Activated CD8-positive, alpha-beta T cell treated with anti-CD3 and anti-CD28 coated beads for 36 hours (primary cell): ENCODE measurements at regions not wholly inside any gene's neighbourhood (a gene's known extent, or its start where the extent isn't known, plus 50 kb on each side); places are given as distances from the start of the nearest gene placed in this dataset.
"Not testable (repeated sequence)": the region's sequence is repeated elsewhere in the genome, so short reads cannot be mapped to it uniquely, and the experiment has no call there.

ENCODE experiments used
- ATAC-seq: fragments of 200-7000 bp; cut with Tn5 transposase; one replicate; pipeline ENCODE4 v1.10.0; 2021; ENCODE audit warnings: mild to moderate bottlenecking, moderate library complexity
- CTCF ChIA-PET: fragments of 350-600 bp; sonication (Branson Sonifier 250); formaldehyde crosslinking; loops from one replicate; lab custom pipeline; 2021; ENCODE audit warnings: antibody characterized with exemption; lab: Charles Lee
- POLR2A ChIA-PET: fragments of 350-600 bp; sonication (Branson Sonifier 250); formaldehyde crosslinking; loops from one replicate; lab custom pipeline; 2021; ENCODE audit warnings: antibody characterized with exemption; lab: Charles Lee
- DNase-seq: peaks from one replicate; pipeline ENCODE4 v3.0.0-alpha.2; 2020
- H3K27ac Mint-ChIP-seq: one replicate; pipeline ENCODE4 v1.8.0; 2021; ENCODE audit warnings: mild to moderate bottlenecking, mixed read lengths
- H3K27me3 Mint-ChIP-seq: one replicate; pipeline ENCODE4 v1.8.0; 2021; ENCODE audit warnings: mixed read lengths
- H3K36me3 Mint-ChIP-seq: one replicate; pipeline ENCODE4 v1.8.0; 2021; ENCODE audit warnings: low read depth, mixed read lengths
- H3K4me1 Mint-ChIP-seq: one replicate; pipeline ENCODE4 v1.8.0; 2021; ENCODE audit warnings: low read depth, mixed read lengths
- H3K4me3 Mint-ChIP-seq: one replicate; pipeline ENCODE4 v1.8.0; 2021; ENCODE audit warnings: mild to moderate bottlenecking, moderate library complexity, mixed read lengths
- H3K9me3 Mint-ChIP-seq: one replicate; pipeline ENCODE4 v1.8.0; 2021; ENCODE audit warnings: mixed read lengths
- intact Hi-C: fragments of 100-400 bp; cut with micrococcal nuclease; formaldehyde crosslinking; loops from one replicate; pipeline ENCODE4 v1.10.0; 2022
- TF ChIP-seq, protein P1 (sequence below): fragments of 200-600 bp; IDR thresholded peaks from one replicate; pipeline ENCODE4 v1.8.0; 2022; ENCODE audit warnings: antibody characterized with exemption, mild to moderate bottlenecking

DNA sequence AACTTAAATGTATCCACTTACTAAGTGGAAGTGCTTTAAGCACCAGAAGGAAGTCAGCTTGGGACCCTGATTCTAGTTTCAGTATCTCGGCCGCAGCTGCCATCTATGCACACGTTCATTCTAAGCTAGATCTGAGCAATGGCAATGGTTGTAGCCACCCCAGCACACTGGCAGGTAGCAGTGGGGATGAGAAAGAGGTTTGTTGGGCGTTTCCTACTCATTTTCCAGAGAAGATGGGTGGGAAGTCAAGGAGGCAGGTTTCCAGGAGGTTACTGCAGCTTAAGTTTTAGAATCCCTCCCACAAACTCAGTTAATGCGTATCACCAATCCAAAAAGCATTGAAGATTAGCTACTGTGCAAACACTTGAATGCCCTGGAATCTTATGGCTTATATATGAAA, 114.2 kb upstream of the TSC22D1 start:
- DNase-seq: no peak

DNA sequence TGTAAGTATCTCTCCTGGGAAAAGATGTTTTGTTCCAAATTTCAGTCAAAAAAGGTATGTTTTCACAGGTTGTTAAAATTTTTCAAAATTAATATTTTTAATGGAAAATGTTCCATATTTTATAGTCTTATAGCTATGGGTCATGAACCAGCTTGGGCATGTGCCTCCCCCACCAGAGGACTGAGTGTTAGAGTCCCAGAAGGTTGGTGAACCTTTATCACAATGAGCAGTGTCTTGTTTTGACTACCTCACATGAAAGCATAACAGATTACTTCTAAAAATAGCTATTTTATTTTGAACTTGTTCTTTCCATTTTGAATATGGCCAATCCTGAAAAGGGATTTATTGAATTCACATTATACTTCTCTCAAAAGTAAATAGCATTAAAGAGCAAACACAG, 112.5 kb upstream of the TSC22D1 start:
- H3K9me3 Mint-ChIP-seq: peaks cover 6% of the 10 kb centered on the region
- H3K4me1 Mint-ChIP-seq: peaks cover 11% of the 10 kb centered on the region
- H3K36me3 Mint-ChIP-seq: no peaks in the 10 kb centered on the region
- peaks cover 5% of the 10 kb centered on the region for H3K27me3 Mint-ChIP-seq
- intact Hi-C loops: no loop called here
- ATAC-seq: no peak
- TF ChIP-seq, protein P1, sequence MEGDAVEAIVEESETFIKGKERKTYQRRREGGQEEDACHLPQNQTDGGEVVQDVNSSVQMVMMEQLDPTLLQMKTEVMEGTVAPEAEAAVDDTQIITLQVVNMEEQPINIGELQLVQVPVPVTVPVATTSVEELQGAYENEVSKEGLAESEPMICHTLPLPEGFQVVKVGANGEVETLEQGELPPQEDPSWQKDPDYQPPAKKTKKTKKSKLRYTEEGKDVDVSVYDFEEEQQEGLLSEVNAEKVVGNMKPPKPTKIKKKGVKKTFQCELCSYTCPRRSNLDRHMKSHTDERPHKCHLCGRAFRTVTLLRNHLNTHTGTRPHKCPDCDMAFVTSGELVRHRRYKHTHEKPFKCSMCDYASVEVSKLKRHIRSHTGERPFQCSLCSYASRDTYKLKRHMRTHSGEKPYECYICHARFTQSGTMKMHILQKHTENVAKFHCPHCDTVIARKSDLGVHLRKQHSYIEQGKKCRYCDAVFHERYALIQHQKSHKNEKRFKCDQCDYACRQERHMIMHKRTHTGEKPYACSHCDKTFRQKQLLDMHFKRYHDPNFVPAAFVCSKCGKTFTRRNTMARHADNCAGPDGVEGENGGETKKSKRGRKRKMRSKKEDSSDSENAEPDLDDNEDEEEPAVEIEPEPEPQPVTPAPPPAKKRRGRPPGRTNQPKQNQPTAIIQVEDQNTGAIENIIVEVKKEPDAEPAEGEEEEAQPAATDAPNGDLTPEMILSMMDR: no peak
- H3K4me3 Mint-ChIP-seq: no peak overlapping the region
- no peak overlapping the region for H3K27ac Mint-ChIP-seq
- DNase-seq: no peak
- POLR2A ChIA-PET: no interaction called here
- CTCF ChIA-PET: no interaction called here

More for the DNA sequence above, 114.2 kb upstream of the TSC22D1 start:
- no peak overlapping the region for H3K4me3 Mint-ChIP-seq
- H3K36me3 Mint-ChIP-seq: no peaks in the 10 kb centered on the region
- TF ChIP-seq, protein P1: no peak
- POLR2A ChIA-PET: no interaction called here
- H3K4me1 Mint-ChIP-seq: peaks cover 11% of the 10 kb centered on the region
- ATAC-seq: no peak
- peaks cover 6% of the 10 kb centered on the region for H3K9me3 Mint-ChIP-seq
- intact Hi-C loops: no loop called here
- CTCF ChIA-PET: no interaction called here
- peaks cover 6% of the 10 kb centered on the region for H3K27me3 Mint-ChIP-seq
- no peak overlapping the region for H3K27ac Mint-ChIP-seq

DNA sequence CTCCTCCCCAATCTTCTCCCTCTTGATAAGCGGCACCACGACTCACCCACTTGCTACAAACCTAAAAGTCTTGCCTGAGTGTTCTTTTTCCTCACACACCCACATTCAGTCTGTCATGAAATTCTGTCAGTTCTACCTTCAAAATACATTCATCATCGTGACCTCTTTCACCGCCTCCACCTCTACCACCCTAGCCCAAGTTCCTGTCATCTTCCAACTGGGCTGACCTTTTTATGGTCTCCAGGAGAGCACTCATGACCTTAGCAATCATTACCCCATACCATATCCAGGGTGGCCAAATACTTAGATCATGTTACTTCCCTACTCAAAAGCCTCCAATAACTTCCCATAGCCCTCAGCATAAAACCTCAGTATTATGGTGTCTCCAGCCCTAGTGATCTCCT, 110.4 kb upstream of the TSC22D1 start:
- TF ChIP-seq, protein P1: no peak
- Mint-ChIP-seq H3K27ac (peak overlapping the region; percentile 2), H3K36me3 (no peaks in the 10 kb centered on the region), H3K4me3 (no peak overlapping the region), H3K4me1 (peaks cover 11% of the 10 kb centered on the region), H3K27me3 (peaks cover 2% of the 10 kb centered on the region), H3K9me3 (peaks cover 6% of the 10 kb centered on the region)
- CTCF ChIA-PET: no interaction called here
- POLR2A ChIA-PET: no interaction called here
- intact Hi-C loops: no loop called here
- DNase-seq (peak; percentile 21), ATAC-seq (peak; percentile 72)

DNA sequence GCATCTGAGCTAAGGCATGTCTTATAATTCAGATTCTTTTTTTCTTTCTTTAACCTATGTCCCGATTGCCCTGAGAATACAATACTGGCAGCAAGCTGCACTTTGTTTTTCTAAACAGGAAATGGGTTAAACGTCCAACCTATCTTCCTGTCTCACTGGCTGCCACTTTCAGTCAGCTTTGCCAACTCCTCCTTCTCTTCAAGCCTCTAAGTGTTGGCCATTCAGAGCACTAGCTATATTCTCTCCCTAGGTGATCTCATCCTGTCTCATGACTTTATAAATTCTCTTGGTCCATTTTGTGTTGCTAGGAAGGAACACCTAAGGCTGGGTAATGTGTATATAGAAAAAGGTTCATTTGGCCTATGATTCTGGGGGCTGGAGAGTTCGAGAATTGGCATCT, 109.5 kb upstream of the TSC22D1 start:
- peaks cover 6% of the 10 kb centered on the region for H3K9me3 Mint-ChIP-seq
- TF ChIP-seq, protein P1: no peak
- peaks cover 11% of the 10 kb centered on the region for H3K4me1 Mint-ChIP-seq
- DNase-seq (no peak), ATAC-seq (peak; percentile 62)
- intact Hi-C loops: no loop called here
- no peaks in the 10 kb centered on the region for H3K36me3 Mint-ChIP-seq
- ChIA-PET POLR2A (interaction anchor here (0.5 kb wide), 1 partner anchor 203 kb away, joined by 4 read pairs; no protein-coding TSS in a partner anchor), CTCF (no interaction called here)
- H3K27me3 Mint-ChIP-seq: peaks cover 2% of the 10 kb centered on the region
- peak overlapping the region; percentile 3 for H3K27ac Mint-ChIP-seq
- H3K4me3 Mint-ChIP-seq: no peak overlapping the region

DNA sequence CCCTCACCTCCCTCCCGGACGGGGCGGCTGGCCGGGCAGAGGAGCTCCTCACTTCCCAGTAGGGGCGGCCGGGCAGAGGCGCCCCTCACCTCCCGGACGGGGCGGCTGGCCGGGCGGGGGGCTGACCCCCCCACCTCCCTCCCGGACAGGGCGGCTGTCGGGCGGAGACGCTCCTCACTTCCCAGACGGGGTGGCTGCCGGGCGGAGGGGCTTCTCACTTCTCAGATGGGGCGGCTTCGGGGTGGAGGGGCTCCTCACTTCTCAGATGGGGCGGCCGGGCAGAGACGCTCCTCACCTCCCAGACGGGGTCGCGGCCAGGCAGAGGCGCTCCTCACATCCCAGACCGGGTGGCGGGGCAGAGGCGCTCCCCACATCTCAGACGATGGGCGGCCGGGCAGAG, 106.3 kb upstream of the TSC22D1 start:
- ATAC-seq, DNase-seq, intact Hi-C loops, H3K27me3 Mint-ChIP-seq, H3K9me3 Mint-ChIP-seq, CTCF ChIA-PET, H3K36me3 Mint-ChIP-seq, POLR2A ChIA-PET, H3K27ac Mint-ChIP-seq, H3K4me3 Mint-ChIP-seq: not testable (repeated sequence)
- peaks cover 11% of the 10 kb centered on the region for H3K4me1 Mint-ChIP-seq
